Right kidney (tissue), 1 donor: ENCODE measurements at regions not wholly inside any gene's neighbourhood (a gene's known extent, or its start where the extent isn't known, plus 50 kb on each side); places are given as distances from the start of the nearest gene placed in this dataset.
"Not testable (repeated sequence)": the region's sequence is repeated elsewhere in the genome, so short reads cannot be mapped to it uniquely, and the experiment has no call there.

ENCODE experiments used
- DNase-seq: peaks from one replicate; pipeline ENCODE4 v3.0.0-alpha.2; 2016

DNA sequence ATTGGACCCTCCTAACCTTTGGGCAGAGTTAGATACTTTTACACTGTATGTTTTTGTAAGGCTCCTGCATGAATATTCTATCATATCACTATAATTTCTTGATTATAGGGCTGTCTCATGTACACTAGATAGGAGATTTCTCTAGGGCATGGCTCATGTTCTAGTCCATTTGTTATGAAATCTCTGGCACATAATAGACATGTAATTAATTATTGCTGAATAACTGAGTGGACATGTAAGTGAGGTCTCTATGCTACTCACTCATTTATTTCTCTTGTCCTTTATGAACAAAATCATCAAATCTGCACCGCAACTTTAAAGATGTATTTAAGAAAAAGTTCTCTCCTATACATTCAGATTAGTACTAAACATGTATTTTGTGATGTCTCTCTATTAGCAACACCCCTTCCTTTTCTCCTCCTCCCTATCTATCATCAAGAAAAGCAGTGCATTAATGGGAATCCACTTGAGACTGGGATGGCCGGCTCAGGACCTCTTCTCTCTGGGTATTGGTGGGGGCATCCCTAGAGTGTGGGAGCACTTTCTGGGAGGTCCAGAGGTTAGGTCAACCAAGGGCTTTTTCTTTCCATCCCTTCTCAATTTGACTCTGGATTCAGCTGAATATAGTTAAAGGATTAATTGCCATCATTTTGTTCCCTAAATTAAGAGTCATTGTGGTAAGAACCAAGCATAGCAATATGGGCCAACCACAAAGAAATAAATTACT lies 168.0 kb upstream of the HMGA2 start:
- DNase-seq = no peak

DNA sequence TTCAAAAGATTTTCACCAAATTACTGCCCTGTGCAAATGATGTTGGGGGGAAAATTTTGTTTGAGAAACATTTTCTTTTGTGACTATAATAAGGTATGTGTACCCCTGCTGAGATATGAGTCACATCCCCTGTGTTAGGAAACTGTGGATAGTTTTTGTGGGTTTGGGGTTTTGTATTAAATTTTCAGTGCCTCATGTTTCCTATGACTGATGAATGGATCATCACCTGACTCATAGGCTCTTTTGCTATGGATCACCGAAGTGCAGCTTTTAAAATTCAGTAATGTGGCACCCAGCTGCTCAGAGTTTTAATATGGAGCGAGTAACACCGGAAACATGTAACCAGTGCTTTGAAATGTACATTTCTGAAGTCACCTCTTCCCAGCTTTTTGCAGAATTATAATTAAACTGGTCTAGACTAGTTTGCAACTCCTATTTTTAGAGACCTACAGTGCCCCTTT lies 167.4 kb upstream of the HMGA2 start:
- no peak for DNase-seq

DNA sequence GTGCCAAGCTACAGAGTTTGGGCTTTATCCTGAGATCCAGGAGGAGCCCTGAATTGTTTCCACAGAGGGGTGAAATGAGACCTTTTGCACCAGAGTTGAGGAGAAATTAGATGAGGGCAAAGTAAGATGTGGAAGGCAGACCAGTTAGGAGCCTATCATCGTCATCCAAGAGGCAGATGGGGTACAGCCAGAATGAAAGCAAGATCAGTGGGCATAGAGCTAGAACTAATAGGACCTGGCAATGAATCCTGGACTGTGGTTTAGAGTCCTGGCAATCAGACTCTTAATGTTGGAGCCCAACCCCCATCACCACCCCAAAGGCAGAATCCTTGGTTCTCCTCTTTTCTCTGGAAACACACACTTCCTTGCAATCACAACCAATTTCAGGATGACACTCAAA lies 166.6 kb upstream of the HMGA2 start:
- DNase-seq = no peak

DNA sequence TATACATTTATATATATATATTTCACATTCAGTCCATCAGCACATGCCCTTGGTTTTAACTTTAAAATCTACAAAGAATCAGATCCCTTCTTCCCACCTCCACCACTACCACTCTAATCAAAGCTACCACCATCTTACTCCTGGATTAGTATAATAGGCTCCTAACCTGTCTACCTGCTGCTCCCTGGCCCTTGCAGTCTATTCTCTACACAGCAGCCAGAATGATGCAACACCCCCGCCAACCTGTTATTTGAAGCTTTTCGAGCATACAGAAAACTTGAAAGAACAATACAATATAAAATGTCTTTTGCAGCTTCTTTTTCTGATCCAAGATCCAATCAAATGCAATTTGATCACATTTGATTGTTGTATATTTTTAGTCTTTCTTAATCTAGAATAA lies 165.9 kb upstream of the HMGA2 start:
- no peak for DNase-seq

DNA sequence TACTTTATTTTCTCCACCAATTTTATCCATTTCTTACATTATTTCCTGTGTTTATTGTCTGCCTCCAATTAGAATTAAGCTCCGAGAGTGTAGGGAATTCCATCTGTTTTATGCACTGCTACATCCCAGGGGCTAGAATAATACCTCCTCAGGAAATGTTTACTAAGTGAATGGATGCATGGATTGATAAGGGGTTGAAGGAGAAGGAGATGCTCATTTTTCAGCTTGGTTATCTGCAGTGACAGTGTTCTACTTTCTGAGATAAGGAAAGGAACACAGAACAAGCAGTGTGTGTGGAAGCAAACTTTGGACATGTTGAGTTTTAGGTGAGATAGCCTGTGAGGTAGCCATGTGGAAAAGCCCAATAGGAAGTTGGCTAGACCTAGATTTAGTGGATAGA lies 164.6 kb upstream of the HMGA2 start:
- DNase-seq = no peak

DNA sequence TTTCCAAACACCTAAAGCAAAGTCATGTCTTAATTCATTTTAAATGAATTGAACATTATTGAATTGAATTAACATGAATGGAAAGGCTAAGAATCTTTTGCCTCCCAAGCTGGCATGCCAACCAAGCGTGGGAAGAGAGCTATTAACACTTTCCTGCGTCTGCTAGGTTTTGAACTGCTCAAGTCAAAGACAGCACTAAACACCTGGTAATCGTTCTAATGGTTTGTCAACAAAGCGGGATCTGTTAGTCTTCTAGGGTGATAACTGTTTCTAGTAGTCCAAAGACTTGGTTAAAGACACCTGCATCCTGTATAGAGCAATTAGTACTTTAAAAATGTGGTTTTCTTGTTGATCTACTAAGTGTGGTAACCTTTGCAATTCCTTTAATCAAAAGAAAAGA lies 164.2 kb upstream of the HMGA2 start:
- no peak for DNase-seq

DNA sequence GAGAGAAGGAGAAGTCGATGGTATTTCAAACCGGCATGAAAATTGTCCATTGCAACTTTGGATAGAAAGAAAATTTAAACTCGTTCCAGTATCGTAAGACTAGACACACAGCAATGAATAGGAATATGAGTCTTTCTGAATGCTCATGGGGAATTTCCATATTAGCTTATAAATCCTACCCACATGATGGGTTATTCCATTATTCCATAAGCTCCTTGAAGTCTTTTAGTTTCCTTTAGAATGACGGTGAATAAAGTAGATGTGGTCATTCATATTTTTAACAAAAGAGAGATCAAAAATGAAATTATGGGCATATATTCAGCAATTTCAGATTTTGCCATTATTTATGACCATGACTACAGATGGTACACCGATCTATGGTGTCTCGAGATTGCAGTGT lies 163.4 kb upstream of the HMGA2 start:
- no peak for DNase-seq

DNA sequence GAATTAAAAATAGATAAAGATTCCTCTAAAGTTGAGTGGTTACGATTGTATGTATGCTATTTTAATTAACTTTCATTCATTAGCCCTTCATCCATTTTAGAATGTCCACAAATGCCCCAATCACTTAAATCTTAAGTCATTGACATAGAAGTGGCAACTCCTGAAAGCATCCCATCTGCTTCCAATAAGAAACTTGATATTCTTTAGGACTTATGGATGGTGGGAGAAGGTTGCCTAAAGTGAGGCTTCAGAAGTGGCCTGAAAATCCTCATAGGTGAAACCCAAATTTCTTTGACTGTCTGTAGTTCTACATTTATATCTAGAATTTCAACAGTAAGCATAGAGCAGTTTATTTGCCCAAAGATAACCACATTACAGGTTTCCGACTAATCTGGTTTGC lies 161.7 kb upstream of the HMGA2 start:
- no peak for DNase-seq

DNA sequence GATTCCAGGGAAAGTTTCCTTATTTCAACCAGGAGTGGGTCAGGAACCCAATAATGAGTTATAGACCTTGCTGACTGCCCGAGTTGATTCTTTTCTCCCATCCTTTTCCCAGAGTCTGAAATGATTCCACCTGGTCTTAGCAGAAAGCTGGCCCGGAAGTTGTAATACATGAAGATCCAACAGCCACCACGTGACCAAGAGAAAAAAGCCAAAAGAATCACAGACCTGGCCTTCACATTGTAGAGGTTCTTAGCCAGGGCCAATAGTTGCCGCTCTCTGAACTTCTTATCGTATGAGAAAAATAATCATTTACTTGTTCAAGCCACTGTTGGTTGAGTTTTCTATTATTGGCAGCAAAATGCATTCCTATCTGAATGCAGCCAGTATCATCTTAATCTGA lies 161.2 kb upstream of the HMGA2 start:
- no peak for DNase-seq

DNA sequence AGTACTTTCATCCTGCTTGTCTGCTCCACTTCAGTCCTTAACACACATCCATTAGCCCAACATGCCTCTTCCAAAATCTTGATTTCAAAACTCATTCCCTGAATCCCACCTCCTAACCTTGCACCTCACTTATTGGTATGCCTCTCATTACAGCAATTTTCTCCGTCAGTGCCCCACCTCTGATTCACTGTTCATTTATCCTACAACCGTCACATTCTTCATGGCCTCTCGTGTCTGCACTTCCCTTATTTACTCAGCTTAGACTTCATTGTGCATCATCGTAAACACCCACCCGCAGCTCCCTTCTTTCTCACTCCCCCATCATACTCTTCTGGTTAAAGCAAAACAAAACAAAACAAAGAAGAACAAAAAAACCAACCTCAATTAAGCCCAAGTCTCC lies 160.6 kb upstream of the HMGA2 start:
- no peak for DNase-seq

DNA sequence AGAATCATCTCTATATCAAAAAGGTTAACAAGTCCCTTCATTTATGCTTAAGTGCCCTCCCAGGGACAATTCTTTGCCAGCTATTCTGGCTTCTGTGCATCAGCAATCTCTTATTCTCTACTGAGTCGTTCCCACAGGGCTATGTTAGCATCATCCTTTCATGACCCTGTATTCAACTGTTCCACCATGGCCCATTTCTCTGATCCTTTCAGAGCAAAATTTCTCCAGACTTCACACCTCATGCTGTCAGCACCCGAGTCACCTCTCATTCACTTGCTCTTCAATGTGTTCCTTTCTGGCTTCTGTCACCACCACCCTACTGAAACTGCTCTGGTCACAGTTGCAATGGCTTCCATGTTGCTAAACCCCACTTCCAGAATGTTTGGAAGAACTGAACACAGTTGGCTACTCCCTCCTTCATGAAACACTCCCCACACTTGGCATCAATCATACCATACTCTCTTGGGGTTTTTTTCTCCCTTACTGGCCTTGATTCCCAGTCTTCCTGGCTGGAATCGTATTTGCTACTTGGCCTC lies 159.5 kb upstream of the HMGA2 start:
- DNase-seq = no peak

DNA sequence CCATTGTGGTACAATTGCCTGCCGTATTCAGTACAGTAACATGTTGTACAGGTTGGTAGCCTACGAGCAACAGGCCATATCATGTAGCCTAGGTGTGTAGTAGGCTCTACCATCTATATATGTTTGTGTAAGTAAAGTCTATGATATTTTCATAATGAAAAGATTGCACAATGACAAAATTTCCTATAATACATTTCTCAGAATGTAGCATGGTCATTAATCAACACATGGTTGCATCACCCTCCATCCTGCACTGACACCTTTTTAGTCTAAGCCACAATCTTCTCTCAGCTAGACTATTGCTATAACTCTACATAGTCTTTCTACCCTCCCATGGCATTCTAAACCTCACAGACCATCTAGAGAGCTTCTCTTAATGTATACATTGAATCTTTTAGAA lies 158.5 kb upstream of the HMGA2 start:
- no peak for DNase-seq

DNA sequence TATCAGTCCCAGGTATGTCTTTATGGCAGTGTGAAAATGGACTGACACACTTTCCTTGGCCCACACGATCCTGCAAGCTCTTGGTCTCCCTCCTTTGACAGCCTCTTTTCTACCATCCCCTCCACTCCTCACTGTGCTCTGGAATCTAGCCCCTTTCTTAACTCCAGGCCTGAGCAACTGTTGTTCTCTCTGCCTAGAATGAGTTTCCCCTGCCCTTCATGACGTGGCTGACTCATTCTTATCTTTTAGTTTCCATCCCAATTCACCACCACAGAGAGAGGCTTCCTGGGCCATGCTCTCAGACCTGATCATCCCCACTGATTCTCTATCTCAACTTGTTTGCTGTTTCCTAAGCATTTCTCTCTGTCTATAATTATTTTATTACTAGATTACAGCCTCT lies 157.4 kb upstream of the HMGA2 start:
- no peak for DNase-seq

DNA sequence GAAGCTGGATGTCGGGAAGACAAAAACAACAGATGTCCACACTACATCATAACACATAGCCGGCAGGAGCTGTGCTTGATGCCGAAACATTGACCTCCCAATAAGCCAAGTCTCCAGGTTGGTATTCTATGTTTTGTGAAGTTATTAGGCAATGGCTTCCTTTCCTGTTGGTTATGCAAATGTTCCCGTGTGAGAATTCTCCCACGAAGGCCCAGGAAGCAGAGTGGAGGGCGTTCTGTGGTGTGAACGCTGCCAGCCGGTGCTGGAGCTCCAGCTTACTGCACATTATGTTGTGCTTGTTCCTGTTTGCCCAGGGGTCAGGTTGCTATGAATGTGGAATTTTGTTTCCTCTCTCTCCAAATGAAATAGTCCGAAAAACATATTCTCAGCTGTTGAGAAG lies 156.4 kb upstream of the HMGA2 start:
- DNase-seq = no peak

DNA sequence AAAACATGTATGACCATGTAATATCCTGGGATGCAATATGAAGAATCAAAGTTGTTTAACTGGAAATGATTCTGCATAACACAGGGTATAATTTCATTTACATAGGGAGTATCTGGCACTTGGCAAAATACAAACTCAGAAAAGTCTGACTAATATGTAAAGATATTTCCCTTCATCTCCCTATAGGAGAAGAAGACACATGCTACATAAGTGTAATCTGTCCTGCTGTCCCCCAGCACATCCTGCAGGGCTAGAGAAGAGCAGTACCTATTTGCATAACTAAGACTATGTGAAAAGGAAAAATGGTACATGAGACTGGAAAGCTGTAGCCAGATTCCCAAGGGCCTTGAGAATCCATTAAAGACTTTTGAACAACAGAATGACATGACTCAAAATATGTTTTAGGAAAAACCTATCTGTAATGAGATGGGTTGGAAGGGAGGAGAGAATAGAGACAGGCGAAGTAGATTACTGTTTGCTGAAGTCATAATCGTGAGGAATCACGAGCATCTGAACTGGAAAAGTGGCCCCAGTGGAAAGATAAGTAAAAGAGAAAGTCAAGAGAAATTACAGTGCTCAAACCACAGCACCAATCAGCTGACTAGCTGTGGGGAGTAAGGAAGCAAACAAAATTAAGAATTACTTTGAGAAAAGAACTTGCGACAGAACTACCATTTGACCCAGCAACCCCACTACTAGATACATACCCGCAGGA lies 155.1 kb upstream of the HMGA2 start:
- DNase-seq = no peak

DNA sequence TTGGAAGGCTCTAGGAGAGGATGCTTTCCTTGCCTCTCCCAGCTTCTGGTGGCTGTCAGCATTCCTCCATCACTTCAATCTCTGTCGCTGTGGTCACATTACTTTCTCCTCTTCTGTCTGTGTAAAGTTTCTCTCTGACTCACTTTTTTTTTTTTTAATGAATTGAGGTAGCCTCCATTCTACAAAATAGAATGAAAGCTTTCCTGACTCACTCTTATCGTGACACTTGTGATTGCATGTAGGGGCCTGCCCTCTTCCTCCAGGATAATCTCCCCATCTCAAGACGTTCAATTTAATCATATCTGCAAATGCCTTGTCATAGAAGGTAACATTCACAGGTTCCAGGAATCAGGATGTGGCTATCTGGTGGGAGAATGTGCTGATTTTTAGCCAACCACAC lies 153.5 kb upstream of the HMGA2 start:
- no peak for DNase-seq

DNA sequence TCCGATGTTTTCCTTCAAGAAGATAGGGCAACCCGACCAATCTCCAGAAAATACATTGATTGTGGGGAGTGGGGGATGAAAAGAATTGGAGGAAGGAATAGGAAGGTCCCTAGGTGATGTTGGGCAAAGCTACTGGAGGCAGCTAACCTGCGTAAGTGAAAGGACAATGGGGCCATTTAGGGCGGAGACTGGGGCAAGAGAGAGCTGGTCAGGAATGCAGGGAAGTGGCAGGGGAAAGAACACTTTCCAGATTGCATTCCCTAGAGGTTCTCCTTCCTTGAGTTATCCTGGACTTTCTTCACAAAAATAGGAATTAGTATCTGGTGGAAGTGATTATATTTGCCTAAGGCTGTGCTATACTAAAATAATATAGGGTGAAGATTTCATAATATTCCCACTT lies 151.8 kb upstream of the HMGA2 start:
- DNase-seq = no peak

DNA sequence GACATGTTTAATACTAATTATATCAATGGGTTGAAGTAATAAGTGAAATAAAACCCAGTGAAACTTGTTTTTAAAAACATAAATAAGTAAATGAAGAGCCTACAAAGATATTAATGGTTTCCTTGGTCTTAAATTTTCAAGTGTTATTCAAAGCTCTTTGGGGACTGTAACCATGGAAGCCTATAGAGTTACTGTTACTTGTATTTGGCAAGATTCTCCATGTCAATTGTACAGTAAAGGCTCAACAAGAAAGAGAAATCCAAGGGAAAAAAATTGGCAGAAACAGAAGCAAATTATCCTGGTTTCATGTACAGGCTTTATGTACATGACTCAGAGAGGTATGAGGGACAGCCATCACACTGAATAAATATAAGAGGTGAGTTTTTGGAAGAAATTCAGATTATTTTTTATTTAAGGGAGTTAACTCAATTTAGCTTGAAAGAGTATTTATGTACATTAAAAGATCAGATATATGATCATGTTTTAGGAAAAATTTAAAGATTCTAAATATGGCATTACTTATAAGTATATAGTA lies 151.1 kb upstream of the HMGA2 start:
- no peak for DNase-seq

DNA sequence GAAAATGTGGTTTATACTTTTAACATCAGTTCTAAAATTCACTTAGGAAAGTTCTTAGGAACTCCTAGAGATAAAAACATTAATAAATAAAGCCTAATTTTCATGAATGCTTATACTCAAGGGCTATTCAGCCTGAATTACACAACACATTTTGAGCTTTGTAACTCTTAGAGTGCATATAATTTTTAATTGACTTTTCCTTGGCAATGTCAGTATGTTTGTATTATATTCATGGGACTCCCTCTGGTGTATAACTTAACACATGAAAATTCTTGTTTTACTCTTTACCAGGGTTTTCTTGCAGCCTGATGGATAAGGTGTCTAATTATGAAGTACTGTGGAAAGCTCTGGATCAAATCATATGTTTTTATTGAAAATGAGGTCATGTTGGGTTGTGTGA lies 150.6 kb upstream of the HMGA2 start:
- no peak for DNase-seq

DNA sequence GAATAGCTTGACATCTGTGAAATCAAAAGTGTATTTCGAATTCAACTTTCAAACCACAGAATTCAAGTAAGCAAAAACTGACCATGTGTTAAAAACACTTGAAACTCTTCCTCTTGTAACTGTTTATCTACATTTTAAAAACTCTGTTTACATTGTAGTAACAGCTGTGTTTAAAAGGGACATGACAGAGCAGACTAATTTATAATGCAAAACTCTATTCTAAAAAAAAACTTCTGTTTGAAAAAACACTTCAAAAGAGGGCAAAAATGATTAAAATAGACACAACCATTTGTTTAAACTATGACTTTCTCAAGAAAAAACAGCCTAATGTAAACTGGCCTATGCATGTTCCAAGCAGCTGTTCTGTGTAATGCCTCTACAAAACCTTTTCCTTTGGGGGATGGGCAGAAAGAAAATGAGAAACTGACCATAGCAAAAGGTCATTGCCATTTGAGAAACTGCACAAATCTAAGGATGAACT lies 149.1 kb upstream of the HMGA2 start:
- no peak for DNase-seq

DNA sequence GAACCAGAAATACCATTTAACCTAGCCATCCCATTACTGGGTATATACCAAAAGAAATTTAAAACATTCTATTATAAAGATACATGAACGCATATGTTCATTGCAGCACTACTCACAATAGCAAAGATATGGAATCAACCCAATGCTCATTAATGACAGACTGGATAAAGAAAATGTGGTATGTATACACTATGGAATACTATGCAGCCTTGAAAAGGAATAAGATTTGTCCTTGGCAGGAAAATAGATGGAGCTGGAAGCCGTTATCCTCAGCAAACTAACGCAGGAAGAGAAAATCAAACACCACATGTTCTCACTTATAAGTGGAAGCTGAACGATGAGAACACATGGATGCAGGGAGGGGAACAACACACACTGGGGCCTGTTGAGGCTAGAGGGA lies 146.1 kb upstream of the HMGA2 start:
- not testable (repeated sequence) for DNase-seq

DNA sequence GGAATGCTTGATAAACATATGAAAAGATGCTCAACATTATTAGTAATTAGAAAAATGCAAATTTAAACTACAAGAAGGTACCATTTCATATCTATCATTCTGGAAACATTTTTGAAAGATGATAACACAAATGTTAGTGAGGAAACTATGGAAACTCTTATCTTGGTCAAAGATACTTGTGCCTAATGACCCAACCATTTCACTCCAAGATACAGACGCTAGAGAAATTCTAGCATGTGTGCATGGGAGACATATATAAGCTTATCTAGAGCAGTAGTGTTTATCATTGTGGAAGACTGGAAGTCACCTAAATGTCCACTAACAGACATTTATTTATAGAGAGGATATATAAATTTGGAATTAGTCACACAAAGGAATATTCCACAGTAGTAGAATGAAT lies 143.1 kb upstream of the HMGA2 start:
- no peak for DNase-seq

DNA sequence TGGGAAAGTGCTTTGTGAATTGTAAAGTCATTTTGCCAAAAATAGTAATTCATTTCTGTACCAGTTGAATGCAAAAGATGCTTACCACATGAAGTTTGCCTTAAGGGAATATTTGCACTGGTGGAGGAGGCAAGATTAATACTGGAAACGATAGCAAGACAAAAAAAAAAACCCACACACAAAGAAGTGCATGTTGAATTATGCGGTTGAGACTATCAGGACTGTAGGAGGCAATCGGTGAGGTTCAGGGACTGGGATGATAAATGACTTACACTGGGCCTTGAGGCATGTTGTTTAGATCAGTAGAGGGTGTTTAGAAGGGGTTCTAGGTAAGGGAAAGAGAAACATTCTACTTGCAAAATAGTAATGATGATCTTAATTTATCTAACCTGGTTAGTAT lies 142.2 kb upstream of the HMGA2 start:
- no peak for DNase-seq

DNA sequence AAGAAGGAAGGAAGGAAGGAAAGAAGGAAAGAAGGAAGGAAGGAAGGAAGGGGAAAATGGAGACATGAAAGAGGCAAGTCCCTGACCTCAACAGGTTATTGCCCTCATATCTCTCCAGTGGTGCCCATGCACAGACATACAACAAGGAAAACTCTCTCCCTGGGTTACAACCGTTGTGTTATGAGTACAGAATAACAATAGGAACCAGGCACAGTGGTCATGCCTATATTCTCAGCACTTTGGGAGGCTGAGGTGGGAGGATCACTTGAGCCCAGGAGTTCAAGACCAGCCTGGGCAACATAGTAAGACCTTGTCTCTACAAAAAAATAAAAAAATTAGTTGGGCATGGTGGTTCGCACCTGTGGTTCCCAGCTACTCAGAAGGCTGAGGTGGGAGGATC lies 139.4 kb upstream of the HMGA2 start:
- no peak for DNase-seq
